ENCODE measurements at regions not wholly inside any gene's neighbourhood (a gene's known extent, or its start where the extent isn't known, plus 50 kb on each side); places are given as distances from the start of the nearest gene placed in this dataset.
"Not testable (repeated sequence)": the region's sequence is repeated elsewhere in the genome, so short reads cannot be mapped to it uniquely, and the experiment has no call there.

- DNase-seq: no peak
These were observed 791.7 kb upstream of the POM121L12 start for GRCh38 chr7:52243685-52244084.

GRCh38 chr7:52233248-52233647 lies 802.2 kb upstream of the POM121L12 start:
- no peak for DNase-seq

GRCh38 chr7:52211930-52212329 lies 823.5 kb upstream of the POM121L12 start:
- DNase-seq: no peak

- DNase-seq: no peak
These were observed 825.8 kb upstream of the POM121L12 start for GRCh38 chr7:52209614-52210013.

GRCh38 chr7:52197221-52197620 lies 838.2 kb upstream of the POM121L12 start:
- DNase-seq: no peak

- DNase-seq: no peak
These were observed 839.8 kb upstream of the POM121L12 start for GRCh38 chr7:52195664-52196063.

GRCh38 chr7:52189153-52189778 lies 846.2 kb upstream of the POM121L12 start:
- DNase-seq: no peak

- DNase-seq: no peak
These were observed 851.3 kb upstream of the POM121L12 start for GRCh38 chr7:52184006-52184703.

- DNase-seq: no peak
These were observed 855.5 kb upstream of the POM121L12 start for GRCh38 chr7:52179934-52180333.

GRCh38 chr7:52168085-52168484 lies 851.5 kb upstream of the COBL start:
- DNase-seq: no peak

GRCh38 chr7:52163311-52163710 lies 846.7 kb upstream of the COBL start:
- no peak for DNase-seq

GRCh38 chr7:52161483-52161882 lies 844.9 kb upstream of the COBL start:
- no peak for DNase-seq

- not testable (repeated sequence) for DNase-seq
These were observed 842.8 kb upstream of the COBL start for GRCh38 chr7:52159421-52159820.

- no peak for DNase-seq
These were observed 837.8 kb upstream of the COBL start for GRCh38 chr7:52154382-52154781.

- no peak for DNase-seq
These were observed 835.0 kb upstream of the COBL start for GRCh38 chr7:52151559-52151958.

GRCh38 chr7:52150952-52151351 lies 834.3 kb upstream of the COBL start:
- DNase-seq: no peak

- DNase-seq: no peak
These were observed 830.4 kb upstream of the COBL start for GRCh38 chr7:52146871-52147634.

GRCh38 chr7:52143219-52143618 lies 826.6 kb upstream of the COBL start:
- DNase-seq: no peak

GRCh38 chr7:52140851-52141250 lies 824.2 kb upstream of the COBL start:
- no peak for DNase-seq

- no peak for DNase-seq
These were observed 818.8 kb upstream of the COBL start for GRCh38 chr7:52135403-52135802.

- DNase-seq: no peak
These were observed 812.7 kb upstream of the COBL start for GRCh38 chr7:52129278-52129677.

GRCh38 chr7:52120912-52121311 lies 804.3 kb upstream of the COBL start:
- DNase-seq: no peak

GRCh38 chr7:52119537-52119936 lies 802.9 kb upstream of the COBL start:
- no peak for DNase-seq

- DNase-seq: no peak
These were observed 797.9 kb upstream of the COBL start for GRCh38 chr7:52114509-52114908.
